ENCODE measurements at regions not wholly inside any gene's neighbourhood (a gene's known extent, or its start where the extent isn't known, plus 50 kb on each side); places are given as distances from the start of the nearest gene placed in this dataset.
"Not testable (repeated sequence)": the region's sequence is repeated elsewhere in the genome, so short reads cannot be mapped to it uniquely, and the experiment has no call there.

GRCh38 chr11:3437441-3437840, 58.5 kb upstream of the ZNF195 start:
- peak; percentile 56 for DNase-seq

DNA sequence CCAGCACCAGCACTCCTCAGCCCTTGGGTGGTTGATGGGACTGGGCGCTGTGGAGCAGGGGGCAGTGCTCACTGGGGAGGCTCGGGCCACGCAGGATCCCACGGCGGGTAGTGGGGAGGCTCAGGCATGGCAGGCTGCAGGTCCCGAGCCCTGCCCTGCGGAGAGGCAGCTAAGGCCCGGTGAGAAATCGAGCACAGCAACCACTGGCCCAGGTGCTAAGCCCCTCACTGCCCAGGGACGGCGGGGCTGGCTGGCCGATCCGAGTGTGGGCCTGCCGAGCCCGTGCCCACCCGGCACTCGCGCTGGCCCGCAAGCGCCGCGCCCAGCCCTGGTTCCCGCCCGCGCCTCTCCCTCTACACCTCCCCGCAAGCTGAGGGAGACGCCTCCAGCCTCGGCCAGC, 56.0 kb upstream of the ZNF195 start:
- DNase-seq, result no peak

- not testable (repeated sequence) for DNase-seq
These were observed 50.2 kb upstream of the ZNF195 start for GRCh38 chr11:3429191-3429590.
